Left colon (tissue), 2 donors: ENCODE measurements at regions not wholly inside any gene's neighbourhood (a gene's known extent, or its start where the extent isn't known, plus 50 kb on each side); places are given as distances from the start of the nearest gene placed in this dataset.
A peak's percentile ranks its signal among the peaks of the same experiment; 100 is the strongest.

Experiments
- ATAC-seq: fragments of 200-7000 bp; cut with Tn5 transposase; one replicate; pipeline ENCODE4 v1.9.1; 2020; ENCODE audit warnings: mild to moderate bottlenecking, moderate library complexity
- DNase-seq, 2 donors: peaks; one replicate each; pipeline ENCODE4 v3.0.0-alpha.2; 2020
- intact Hi-C, 2 donors: fragments of 100-400 bp; cut with DNase I in 1 of 2; cut with micrococcal nuclease in 1 of 2; formaldehyde crosslinking; loops; one replicate each; pipeline versions ENCODE4 v1.11.2 to v1.14.0; 2022; cut with DNase I, micrococcal nuclease
- donor health status: DM: no; HTN: no; CAD: no.
- donor health status: DM: yes; HTN: yes; CAD: no.

DNA sequence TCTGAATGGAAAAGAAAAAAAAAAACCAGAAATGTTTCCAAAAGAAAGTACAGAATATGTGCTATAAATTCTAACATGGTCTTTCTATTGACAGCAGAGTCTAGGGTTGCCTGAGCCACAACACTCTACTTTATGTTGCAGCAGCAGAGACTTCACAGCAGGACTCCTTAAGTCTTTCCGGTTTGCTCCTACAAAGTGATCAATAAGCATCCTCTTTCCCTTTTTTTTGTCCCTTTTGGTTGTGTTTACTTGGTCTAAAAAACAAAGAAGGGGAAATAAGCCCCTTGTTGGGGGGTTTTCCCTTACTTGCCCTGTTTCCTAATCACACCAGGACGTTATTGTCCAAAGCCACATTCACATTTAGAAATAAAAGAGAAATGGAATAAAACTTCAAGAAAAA, 163.1 kb upstream of the MPPED2 start:
- intact Hi-C loops, result no loop called here
- no peak for ATAC-seq
- DNase-seq, result no peak

DNA sequence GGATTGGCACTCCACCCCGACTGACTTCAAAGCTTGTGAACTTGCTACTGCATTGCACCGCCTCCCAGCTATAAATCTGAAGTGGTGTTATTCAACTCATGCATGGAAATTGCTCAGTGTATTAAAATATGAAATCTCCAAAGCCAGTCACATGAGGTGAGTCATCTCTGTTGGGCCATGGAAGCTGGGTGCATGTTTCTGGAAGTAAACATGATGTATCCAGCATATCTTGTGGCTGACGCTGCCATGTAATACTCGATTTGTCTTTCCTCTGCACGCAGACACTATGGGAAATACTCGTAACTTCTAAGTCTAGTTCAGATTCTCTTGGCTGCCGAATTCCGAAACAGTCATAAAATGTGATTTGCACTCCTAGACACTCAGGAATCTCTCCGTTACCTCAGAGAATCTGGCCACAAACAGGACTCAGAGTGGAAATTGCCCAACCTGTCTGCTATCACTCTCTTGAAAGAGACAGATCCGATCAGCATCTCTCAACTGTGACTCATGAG, 154.9 kb upstream of the MPPED2 start:
- ATAC-seq, result peak; percentile 25
- intact Hi-C loops, result no loop called here
- no peak for DNase-seq

DNA sequence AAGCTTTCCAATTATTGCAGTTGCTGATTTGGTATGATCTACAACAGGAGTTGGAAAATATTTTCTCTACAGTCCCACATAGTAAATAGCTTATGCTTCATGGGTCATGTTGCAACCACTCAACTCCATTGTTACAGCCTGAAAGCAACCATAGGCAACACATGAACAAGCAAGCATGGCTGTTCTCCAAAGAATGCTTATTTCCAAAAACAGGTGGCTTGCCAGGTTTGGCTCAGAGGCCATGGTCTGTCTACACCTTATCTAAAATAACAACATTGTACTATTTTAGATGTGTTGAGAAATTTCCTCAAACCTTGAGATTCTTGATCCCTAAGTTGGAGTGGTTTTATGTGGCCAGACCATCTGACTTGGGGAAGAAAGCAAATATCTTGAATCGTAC, 153.9 kb upstream of the MPPED2 start:
- DNase-seq (no peak), ATAC-seq (no peak)
- intact Hi-C loops, result no loop called here

GRCh38 chr11:30735946-30736345, 149.8 kb upstream of the MPPED2 start:
- DNase-seq (no peak), ATAC-seq (no peak)
- intact Hi-C loops, result no loop called here

- DNase-seq (no peak), ATAC-seq (no peak)
- intact Hi-C loops, result no loop called here
Measured at GRCh38 chr11:30733748-30734147, 147.6 kb upstream of the MPPED2 start.

DNA sequence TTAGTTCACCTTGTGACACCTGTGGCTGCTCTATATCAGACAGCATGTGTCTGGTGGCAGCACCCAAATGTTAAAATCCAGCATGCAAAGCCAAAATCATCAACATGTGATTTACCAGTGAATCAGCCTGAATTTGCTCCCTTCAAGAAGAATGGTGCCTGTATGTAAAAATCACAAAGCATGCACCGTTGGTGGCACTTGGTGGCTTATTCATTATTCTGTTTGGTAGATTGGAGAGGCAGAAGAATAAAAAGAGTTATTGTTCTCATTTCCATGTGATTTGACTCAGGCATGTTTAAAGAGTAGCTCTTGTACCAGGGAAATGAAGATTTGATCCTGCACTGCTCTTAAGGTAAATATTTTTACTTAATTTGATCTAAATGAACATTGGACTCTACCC, 143.9 kb upstream of the MPPED2 start:
- DNase-seq (no peak), ATAC-seq (no peak)
- intact Hi-C loops, result no loop called here

DNA sequence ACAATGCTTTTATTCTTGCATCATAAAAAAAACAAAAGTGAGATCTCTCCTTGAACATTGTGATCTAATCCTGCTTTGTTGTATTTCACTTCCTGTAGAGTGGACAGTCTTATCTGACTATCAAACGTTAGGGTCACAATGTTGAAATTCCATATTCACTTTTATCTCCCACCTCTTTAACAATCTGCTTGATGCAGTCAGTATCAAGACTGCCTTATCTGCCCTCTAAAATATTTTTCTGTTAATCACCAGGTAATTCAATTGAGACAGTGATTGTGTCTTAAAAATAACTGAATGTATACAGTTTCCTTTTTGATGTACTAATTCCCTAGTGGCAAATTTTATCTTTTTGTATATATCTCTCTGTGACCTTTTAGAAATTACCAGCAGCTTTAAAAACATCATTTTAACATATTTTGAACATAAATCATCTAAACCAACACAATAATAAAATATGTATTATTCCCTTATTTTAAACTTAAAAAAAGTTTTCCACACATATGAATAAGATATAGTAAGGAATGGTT, 143.1 kb upstream of the MPPED2 start:
- DNase-seq (no peak), ATAC-seq (no peak)
- intact Hi-C loops, result no loop called here

GRCh38 chr11:30725645-30726195, 139.6 kb upstream of the MPPED2 start:
- DNase-seq, result no peak
- ATAC-seq, result no peak
- intact Hi-C loops, result no loop called here

- intact Hi-C loops, result no loop called here
- no peak for DNase-seq
- ATAC-seq, result no peak
Measured at GRCh38 chr11:30724274-30724673, 138.1 kb upstream of the MPPED2 start.

- DNase-seq (no peak), ATAC-seq (no peak)
- intact Hi-C loops, result no loop called here
Measured at GRCh38 chr11:30719371-30719770, 133.2 kb upstream of the MPPED2 start.

- ATAC-seq (no peak), DNase-seq (no peak)
- intact Hi-C loops, result no loop called here
Measured at GRCh38 chr11:30717641-30718040, 131.5 kb upstream of the MPPED2 start.

- no peak for DNase-seq
- no peak for ATAC-seq
- intact Hi-C loops, result no loop called here
Measured at GRCh38 chr11:30717009-30717408, 130.9 kb upstream of the MPPED2 start.

DNA sequence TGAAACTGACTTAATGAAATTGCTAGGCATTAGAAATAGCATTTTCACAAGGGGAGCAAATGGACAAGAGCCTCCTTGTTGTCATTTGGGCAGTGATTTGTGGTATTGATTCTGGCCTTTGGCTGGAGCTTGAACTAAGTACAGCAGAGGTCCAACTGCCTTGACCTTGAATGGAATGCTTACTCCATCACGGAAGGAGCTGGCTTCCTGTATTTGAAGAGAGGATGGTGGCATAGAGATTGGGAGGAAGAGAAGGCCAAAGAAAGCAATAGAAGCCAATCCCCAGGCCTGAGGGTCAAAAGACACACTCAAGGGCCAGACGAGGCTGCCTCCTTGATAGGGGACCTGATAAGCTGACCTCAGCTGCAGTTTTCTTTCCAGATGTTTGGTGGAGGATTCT, 126.6 kb upstream of the MPPED2 start:
- ATAC-seq, result no peak
- DNase-seq, result no peak
- intact Hi-C loops, result no loop called here

- intact Hi-C loops, result no loop called here
- no peak for DNase-seq
- ATAC-seq, result no peak
Measured at GRCh38 chr11:30710221-30710620, 124.1 kb upstream of the MPPED2 start.

DNA sequence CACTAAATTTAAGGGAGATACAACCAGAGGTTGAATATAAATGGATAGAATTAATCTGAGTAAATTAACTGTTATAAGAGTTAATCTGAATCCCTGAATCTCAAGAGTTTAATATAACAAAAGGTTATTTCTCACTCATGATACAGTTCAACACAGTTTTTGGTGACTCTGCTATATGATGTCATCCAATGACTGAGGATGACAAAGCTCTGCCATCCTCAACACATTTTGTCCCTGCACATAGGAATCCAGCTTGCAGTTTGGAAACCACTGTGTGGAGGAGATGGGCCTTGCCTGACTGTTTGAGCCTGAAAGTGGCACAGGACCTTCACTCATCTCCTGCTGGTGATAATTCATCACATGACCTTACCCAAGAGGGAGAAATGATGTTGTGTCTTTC, 121.0 kb upstream of the MPPED2 start:
- DNase-seq, result no peak

GRCh38 chr11:30705913-30706675, 119.9 kb upstream of the MPPED2 start:
- ATAC-seq, result no peak
- no peak for DNase-seq
- intact Hi-C loops, result no loop called here

More for the DNA sequence above, 121.0 kb upstream of the MPPED2 start:
- intact Hi-C loops, result no loop called here
- no peak for ATAC-seq

GRCh38 chr11:30698425-30698824, 112.3 kb upstream of the MPPED2 start:
- DNase-seq, result no peak
- no peak for ATAC-seq
- intact Hi-C loops, result no loop called here

DNA sequence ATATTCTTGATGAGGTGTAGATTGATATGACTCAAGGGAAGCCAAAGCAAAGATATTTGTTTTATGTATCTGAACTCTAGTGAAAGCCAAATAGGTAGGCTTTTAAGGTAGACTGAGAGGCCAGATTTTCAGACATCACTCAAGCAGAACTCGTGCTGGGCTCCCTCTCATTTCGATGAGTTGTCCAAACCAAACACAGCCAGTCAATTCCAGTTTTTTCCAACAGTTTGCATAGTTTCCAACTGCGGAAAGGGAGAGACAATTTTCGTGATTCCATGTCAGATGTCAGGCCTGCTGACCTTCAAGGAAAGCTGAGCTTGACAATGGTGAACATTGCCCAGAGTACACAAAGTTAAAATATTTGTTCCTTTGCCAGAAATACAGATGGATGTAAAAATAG, 110.9 kb upstream of the MPPED2 start:
- DNase-seq (no peak), ATAC-seq (no peak)
- intact Hi-C loops, result no loop called here

- no peak for ATAC-seq
- no peak for DNase-seq
- intact Hi-C loops, result no loop called here
Measured at GRCh38 chr11:30684772-30685171, 98.6 kb upstream of the MPPED2 start.

DNA sequence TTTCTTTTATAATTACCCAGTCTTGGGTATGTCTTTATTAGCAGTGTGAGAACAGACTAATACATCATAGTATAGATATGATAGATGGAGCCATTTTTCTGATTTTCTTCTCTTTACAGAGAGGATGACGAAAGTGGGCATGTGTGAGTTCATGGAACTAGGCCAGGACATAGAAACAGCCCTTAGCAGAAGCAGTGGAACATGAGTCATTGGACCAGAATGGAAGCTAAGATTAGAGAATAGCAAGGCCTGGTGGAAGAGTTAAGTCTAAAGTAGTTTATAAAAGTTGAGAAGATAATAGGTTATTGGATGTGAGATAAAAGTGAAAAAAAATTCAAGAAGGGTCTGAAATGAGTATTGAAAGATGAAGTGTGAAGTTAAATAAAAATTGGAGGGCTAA, 97.0 kb upstream of the MPPED2 start:
- DNase-seq, result no peak
- intact Hi-C loops, result no loop called here
- ATAC-seq, result no peak

DNA sequence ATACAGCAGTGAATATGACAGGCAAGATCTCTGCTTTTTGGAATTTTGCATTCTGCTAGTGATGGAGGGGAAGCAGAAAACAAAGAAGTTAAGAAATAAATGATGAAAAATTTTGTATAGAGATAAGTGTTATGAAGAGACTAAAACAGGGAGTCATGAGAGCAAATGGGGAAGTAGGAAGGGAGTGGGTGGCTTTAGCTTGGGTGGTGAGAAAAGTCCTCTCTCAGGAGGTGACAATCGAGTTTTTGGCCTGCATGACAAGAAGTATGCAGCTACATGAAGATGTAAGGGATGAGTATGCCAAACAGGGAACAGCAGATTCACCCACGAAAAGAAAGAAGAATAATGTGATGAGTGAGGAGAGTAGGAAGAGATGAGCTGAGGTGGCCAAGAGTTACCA, 80.7 kb upstream of the MPPED2 start:
- ATAC-seq (no peak), DNase-seq (no peak)
- intact Hi-C loops, result loop anchor here in 1 of 2 donors (10.0 kb wide), 1 partner anchor 302 kb away; no protein-coding TSS in a partner anchor
